Ovary (tissue), 3 donors: ENCODE measurements at regions not wholly inside any gene's neighbourhood (a gene's known extent, or its start where the extent isn't known, plus 50 kb on each side); places are given as distances from the start of the nearest gene placed in this dataset.
"Not testable (repeated sequence)": the region's sequence is repeated elsewhere in the genome, so short reads cannot be mapped to it uniquely, and the experiment has no call there.

Source experiments
- CTCF ChIP-seq, 3 donors: fragments of 450-650 bp in 2 of 3; fragments of 200-600 bp in 1 of 3; IDR thresholded peaks; one replicate each; pipeline versions ENCODE4 v1.5.1 to v1.8.0; 2016 to 2022; ENCODE audit warnings: antibody characterized with exemption in 3 of 3, mild to moderate bottlenecking in 1 of 3
- EP300 ChIP-seq: sonication (generic); formaldehyde crosslinking; IDR thresholded peaks from one replicate; pipeline ENCODE4 v1.6.1; 2017; ENCODE audit warnings: antibody characterized with exemption
- POLR2A ChIP-seq: fragments of 450-650 bp; IDR thresholded peaks from one replicate; pipeline ENCODE4 v1.6.1; 2017; ENCODE audit warnings: antibody characterized with exemption, mild to moderate bottlenecking, moderate library complexity
- donor health status: DM: no; HTN: no; CAD: no.

GRCh38 chr9:62907866-62908265 lies 1718.0 kb downstream of the SPATA31A7 start:
- TF ChIP-seq CTCF (IDR thresholded peaks at IDR 0.05); POLR2A; EP300: not testable (repeated sequence)
